ENCODE measurements at regions not wholly inside any gene's neighbourhood (a gene's known extent, or its start where the extent isn't known, plus 50 kb on each side); places are given as distances from the start of the nearest gene placed in this dataset.

DNA sequence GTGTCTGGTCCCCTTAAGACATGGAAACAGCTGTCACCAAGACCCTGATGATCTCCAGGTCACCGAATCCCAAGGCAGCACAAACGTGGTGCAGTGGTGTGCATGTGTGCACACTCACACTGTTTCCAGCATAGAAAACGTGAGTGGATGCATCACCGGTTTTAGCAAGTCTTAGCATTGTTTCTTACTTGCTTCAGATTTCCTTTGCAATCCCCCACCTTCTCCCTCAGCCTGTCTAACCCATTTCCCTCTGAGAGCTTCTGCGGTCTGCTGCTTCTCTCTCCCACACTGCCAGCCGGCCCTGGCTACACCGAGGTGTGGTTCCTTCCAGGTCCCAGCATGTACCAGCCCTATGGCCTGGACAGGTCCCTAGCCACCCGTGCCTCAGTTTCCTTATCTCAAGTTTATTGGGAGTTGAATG is 343.4 kb upstream of the HS6ST1 start:
- TF ChIP-seq, protein P1, sequence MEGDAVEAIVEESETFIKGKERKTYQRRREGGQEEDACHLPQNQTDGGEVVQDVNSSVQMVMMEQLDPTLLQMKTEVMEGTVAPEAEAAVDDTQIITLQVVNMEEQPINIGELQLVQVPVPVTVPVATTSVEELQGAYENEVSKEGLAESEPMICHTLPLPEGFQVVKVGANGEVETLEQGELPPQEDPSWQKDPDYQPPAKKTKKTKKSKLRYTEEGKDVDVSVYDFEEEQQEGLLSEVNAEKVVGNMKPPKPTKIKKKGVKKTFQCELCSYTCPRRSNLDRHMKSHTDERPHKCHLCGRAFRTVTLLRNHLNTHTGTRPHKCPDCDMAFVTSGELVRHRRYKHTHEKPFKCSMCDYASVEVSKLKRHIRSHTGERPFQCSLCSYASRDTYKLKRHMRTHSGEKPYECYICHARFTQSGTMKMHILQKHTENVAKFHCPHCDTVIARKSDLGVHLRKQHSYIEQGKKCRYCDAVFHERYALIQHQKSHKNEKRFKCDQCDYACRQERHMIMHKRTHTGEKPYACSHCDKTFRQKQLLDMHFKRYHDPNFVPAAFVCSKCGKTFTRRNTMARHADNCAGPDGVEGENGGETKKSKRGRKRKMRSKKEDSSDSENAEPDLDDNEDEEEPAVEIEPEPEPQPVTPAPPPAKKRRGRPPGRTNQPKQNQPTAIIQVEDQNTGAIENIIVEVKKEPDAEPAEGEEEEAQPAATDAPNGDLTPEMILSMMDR (IDR thresholded peaks at IDR 0.05) = no peak
- H3K9me3 ChIP-seq = peaks cover 0 to under 1% of the 10 kb centered on the region in 2 donors
- no peak for ATAC-seq
- no peaks in the 10 kb centered on the region for H3K27me3 ChIP-seq
- intact Hi-C loops (cut with DNase I) = no loop called here
- H3K4me3 ChIP-seq = no peak overlapping the region
- no peaks in the 10 kb centered on the region for H3K4me1 ChIP-seq
- no peak overlapping the region for H3K27ac ChIP-seq
- no peak for DNase-seq
- H3K36me3 ChIP-seq = no peaks in the 10 kb centered on the region

- intact Hi-C loops (cut with DNase I) = no loop called here
- Histone ChIP-seq H3K27me3 (no peaks in the 10 kb centered on the region), H3K4me3 (no peak overlapping the region), H3K9me3 (no peaks in the 10 kb centered on the region), H3K27ac (no peak overlapping the region), H3K4me1 (no peaks in the 10 kb centered on the region), H3K36me3 (no peaks in the 10 kb centered on the region)
- DNase-seq (no peak), ATAC-seq (no peak)
- TF ChIP-seq, protein P1 (IDR thresholded peaks at IDR 0.05) = no peak
These were observed 344.8 kb upstream of the HS6ST1 start for GRCh38 chr2:128663371-128664050.

GRCh38 chr2:128664499-128664971 is 345.9 kb upstream of the HS6ST1 start:
- Histone ChIP-seq H3K4me3 (no peak overlapping the region), H3K4me1 (no peaks in the 10 kb centered on the region), H3K27ac (no peak overlapping the region), H3K9me3 (no peaks in the 10 kb centered on the region), H3K27me3 (no peaks in the 10 kb centered on the region), H3K36me3 (no peaks in the 10 kb centered on the region)
- DNase-seq (no peak), ATAC-seq (no peak)
- TF ChIP-seq, protein P1 (IDR thresholded peaks at IDR 0.05) = no peak
- intact Hi-C loops (cut with DNase I) = no loop called here

GRCh38 chr2:128665113-128665512 is 346.4 kb upstream of the HS6ST1 start:
- TF ChIP-seq, protein P1 (IDR thresholded peaks at IDR 0.05) = no peak
- no peaks in the 10 kb centered on the region for H3K36me3 ChIP-seq
- no peak for ATAC-seq
- no peaks in the 10 kb centered on the region for H3K4me1 ChIP-seq
- no peak overlapping the region for H3K27ac ChIP-seq
- no peak overlapping the region for H3K4me3 ChIP-seq
- H3K9me3 ChIP-seq = no peaks in the 10 kb centered on the region
- DNase-seq = no peak
- no peaks in the 10 kb centered on the region for H3K27me3 ChIP-seq
- intact Hi-C loops (cut with DNase I) = no loop called here

DNA sequence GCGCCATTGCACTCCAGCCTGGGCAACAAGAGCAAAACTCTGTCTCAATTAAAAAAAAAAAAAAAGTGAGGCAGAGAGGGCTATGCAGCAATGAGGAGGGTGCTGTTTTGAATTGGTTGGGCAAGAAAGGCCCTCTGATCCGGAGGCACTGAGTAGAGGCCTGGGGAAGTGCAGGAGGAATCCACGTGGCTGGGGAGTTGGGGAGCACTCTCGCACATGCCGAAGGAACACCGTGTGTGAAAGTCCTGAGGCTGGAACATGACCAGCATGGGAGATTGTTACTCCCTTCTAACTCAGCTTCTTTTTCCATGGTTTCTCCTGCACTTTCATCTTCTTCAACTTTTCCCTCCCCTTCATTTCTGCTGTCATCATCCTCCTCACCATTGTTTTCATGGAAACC is 347.9 kb upstream of the HS6ST1 start:
- no peaks in the 10 kb centered on the region for H3K27me3 ChIP-seq

More for the DNA sequence above, 347.9 kb upstream of the HS6ST1 start:
- DNase-seq (no peak), ATAC-seq (no peak)
- intact Hi-C loops (cut with DNase I) = no loop called here
- H3K27ac ChIP-seq = no peak overlapping the region
- H3K9me3 ChIP-seq = no peaks in the 10 kb centered on the region
- no peak overlapping the region for H3K4me3 ChIP-seq
- no peaks in the 10 kb centered on the region for H3K4me1 ChIP-seq
- no peaks in the 10 kb centered on the region for H3K36me3 ChIP-seq
- TF ChIP-seq, protein P1 (IDR thresholded peaks at IDR 0.05) = no peak
